GM23248 (cell line): ENCODE measurements at regions not wholly inside any gene's neighbourhood (a gene's known extent, or its start where the extent isn't known, plus 50 kb on each side); places are given as distances from the start of the nearest gene placed in this dataset.

Source experiments
- EZH2 ChIP-seq: fragments of 200-600 bp; sonication (generic); IDR thresholded peaks from 2 replicates; pipeline ENCODE4 v1.6.1; 2018; ENCODE audit warnings: antibody characterized with exemption, mild to moderate bottlenecking; ENCODE audit not compliant: insufficient read depth, poor library complexity, severe bottlenecking
- EZH2phosphoT487 ChIP-seq: fragments of 200-600 bp; sonication (generic); IDR thresholded peaks from 2 replicates; pipeline ENCODE4 v1.6.1; 2018; ENCODE audit warnings: antibody characterized with exemption, moderate library complexity, mild to moderate bottlenecking, low read depth; ENCODE audit not compliant: insufficient read depth

- TF ChIP-seq EZH2 (no peak), EZH2phosphoT487 (no peak)
Observed at GRCh38 chr4:12041828-12042227, 613.1 kb upstream of the HS3ST1 start.
